ENCODE measurements at regions not wholly inside any gene's neighbourhood (a gene's known extent, or its start where the extent isn't known, plus 50 kb on each side); places are given as distances from the start of the nearest gene placed in this dataset.
"Not testable (repeated sequence)": the region's sequence is repeated elsewhere in the genome, so short reads cannot be mapped to it uniquely, and the experiment has no call there.

DNA sequence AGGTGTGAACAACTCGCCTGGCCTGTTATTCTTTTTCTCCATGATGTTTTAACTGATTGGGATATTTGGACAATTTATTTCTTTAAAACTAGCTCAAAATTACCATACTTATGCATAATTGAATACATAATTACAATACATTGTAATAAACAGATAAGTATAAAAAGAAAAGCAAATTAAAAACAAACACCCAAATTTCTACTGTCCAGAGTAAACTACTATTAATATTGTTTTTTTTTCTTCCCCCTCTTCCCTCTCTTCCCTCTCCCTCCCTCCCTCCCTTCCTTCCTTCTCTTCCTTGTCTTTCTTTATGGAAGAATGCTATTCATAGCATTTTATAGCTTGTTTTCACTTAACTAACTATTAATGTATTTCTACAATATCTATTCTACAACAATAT lies 117.7 kb upstream of the IVNS1ABP start:
- TF ChIP-seq, protein P1, sequence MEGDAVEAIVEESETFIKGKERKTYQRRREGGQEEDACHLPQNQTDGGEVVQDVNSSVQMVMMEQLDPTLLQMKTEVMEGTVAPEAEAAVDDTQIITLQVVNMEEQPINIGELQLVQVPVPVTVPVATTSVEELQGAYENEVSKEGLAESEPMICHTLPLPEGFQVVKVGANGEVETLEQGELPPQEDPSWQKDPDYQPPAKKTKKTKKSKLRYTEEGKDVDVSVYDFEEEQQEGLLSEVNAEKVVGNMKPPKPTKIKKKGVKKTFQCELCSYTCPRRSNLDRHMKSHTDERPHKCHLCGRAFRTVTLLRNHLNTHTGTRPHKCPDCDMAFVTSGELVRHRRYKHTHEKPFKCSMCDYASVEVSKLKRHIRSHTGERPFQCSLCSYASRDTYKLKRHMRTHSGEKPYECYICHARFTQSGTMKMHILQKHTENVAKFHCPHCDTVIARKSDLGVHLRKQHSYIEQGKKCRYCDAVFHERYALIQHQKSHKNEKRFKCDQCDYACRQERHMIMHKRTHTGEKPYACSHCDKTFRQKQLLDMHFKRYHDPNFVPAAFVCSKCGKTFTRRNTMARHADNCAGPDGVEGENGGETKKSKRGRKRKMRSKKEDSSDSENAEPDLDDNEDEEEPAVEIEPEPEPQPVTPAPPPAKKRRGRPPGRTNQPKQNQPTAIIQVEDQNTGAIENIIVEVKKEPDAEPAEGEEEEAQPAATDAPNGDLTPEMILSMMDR (IDR thresholded peaks at IDR 0.05; ENCODE audit: control insufficient read depth, extremely low read depth, insufficient read depth), result no peak
- no peak overlapping the region for H3K4me3 ChIP-seq (ENCODE audit: low read depth, low read length)
- DNase-seq (ENCODE audit: low read depth), result no peak

DNA sequence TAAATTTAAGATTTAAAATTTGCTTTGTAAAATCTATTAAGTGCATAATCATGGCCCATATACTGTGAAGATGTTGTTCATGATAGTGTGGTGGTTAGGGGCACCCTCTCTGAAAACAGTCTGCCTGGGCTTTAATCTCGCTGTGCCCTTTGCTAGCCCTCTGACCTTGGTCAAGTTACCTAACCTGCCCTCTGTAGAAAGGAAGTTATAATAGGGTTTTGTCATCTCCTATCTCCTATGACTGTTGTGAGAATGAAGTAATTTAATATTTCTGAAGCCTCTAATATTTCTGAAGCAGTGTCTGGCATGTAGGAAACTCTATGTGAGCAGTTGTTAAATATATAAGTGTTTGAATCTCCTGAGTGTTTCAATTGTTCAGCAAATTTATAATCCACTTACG lies 116.6 kb upstream of the IVNS1ABP start:
- H3K4me3 ChIP-seq (ENCODE audit: low read depth, low read length), result no peak overlapping the region
- no peak for DNase-seq (ENCODE audit: low read depth)
- TF ChIP-seq, protein P1 (IDR thresholded peaks at IDR 0.05; ENCODE audit: control insufficient read depth, extremely low read depth, insufficient read depth), result no peak

DNA sequence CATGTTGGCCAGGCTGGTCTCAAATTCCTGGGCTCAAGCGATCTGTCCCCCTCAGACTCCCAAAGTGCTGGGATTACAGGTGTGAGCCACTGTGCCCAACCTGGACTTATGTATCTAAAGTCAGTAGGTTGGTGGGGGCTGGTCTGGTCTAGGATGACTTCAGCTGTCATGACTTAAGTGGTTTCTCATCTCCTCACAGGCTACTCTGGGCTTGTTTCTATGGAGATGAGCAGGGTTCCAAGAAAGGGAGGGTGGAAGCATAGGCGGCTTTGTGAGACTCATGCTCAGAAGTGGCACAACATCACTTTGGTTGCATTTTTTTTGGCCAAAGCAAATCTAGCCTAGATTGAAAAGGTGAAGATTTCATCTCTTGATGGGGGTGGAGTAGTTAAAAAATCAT lies 115.9 kb upstream of the IVNS1ABP start:
- no peak overlapping the region for H3K4me3 ChIP-seq (ENCODE audit: low read depth, low read length)
- no peak for DNase-seq (ENCODE audit: low read depth)
- TF ChIP-seq, protein P1 (IDR thresholded peaks at IDR 0.05; ENCODE audit: control insufficient read depth, extremely low read depth, insufficient read depth), result no peak

DNA sequence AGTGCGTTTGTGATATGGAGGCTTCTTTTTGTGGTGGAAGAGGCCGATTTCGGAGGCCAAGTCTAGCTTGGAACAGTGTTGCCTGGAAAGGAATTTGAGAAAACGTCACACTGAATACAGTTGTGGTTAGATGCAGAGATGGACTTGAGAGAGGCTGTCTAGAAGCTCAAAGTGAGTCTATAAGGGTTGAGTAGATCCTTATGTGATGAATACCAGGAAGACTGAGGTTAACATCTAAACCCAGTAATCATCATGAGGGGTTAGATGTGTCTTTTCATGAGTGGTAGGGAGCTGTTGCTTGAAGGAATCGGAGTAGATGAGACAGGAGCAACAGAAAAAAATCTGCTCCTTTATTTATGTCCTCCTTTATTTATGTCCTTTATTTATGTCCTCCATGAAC lies 114.6 kb upstream of the IVNS1ABP start:
- no peak overlapping the region for H3K4me3 ChIP-seq (ENCODE audit: low read depth, low read length)
- no peak for DNase-seq (ENCODE audit: low read depth)
- TF ChIP-seq, protein P1 (IDR thresholded peaks at IDR 0.05; ENCODE audit: control insufficient read depth, extremely low read depth, insufficient read depth), result no peak

DNA sequence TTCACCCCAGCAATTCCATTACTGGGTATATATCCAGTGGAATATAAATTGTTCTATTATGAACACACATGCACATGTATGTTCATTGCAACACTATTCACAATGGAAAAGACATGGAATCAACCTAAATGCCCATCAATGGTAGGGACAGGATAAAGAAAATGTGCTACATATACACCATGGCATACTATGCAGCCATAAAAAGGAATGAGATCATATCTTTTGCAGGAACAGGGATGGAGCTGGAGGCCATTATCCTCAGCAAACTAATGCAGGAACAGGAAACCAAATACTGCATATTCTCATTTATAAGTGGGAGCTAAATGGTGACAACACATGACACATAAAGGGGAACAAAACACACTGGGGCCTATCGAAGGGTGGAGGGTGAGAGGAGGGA lies 112.6 kb upstream of the IVNS1ABP start:
- not testable (repeated sequence) for H3K4me3 ChIP-seq (ENCODE audit: low read depth, low read length); DNase-seq (ENCODE audit: low read depth)

DNA sequence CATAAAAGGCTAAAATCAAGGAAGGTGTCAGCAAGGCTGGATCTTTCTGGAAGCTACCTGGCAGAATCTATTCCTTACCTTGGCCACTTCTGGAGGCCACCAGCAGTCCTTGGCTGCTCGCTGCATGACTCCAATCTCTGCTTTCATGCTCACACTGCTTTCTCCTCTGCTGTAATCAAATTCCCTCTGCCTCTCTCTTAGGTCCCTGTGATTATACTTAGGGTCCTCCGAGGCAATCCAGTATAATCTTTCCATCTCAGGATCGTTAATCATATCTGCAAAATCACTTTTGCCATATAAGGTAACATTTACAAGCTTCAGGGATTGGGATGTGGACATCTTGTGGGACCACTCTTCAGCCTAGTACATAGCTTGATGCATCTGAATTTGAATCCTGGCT lies 110.7 kb upstream of the IVNS1ABP start:
- H3K4me3 ChIP-seq (ENCODE audit: low read depth, low read length), result no peak overlapping the region
- no peak for DNase-seq (ENCODE audit: low read depth)
- TF ChIP-seq, protein P1 (IDR thresholded peaks at IDR 0.05; ENCODE audit: control insufficient read depth, extremely low read depth, insufficient read depth), result no peak

DNA sequence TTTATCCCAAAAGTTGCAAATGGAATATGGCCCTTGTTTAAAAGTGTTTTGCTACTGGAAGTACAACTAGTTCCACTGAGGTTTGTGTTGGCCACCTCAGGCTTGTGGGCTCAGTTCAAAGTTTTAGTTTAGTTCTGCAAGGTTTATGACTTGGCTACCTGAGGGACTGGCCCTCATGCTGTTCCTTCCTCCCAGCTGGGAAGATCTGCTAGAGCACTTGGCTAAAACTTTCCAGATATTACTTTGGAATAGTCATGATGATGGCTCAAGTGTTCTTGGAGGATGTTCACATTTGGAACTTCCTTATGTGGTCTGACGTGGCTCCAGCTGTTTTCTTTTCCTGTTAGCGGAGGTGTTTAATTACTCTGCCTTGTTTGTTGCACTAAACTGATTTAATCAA lies 110.2 kb upstream of the IVNS1ABP start:
- TF ChIP-seq, protein P1 (IDR thresholded peaks at IDR 0.05; ENCODE audit: control insufficient read depth, extremely low read depth, insufficient read depth), result no peak
- no peak overlapping the region for H3K4me3 ChIP-seq (ENCODE audit: low read depth, low read length)
- DNase-seq (ENCODE audit: low read depth), result no peak

DNA sequence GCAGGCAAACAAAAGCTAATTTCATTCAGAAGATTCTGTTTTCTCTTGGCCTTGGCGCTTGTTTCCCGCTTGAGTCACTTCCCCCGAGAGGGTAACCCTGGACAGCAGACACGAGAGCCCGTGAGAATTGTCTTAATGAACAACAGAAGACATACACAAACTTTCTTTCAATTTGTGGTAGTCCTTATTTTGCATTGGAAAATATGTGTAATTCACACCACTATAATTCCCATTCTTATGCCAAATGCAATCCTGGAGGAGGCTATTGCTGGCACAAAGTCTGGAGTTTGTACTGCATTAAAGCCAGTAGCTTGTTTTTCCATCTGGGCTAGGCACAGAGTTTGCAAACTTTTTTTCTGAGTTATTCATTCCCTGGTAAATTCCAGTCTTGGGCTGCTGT lies 109.8 kb upstream of the IVNS1ABP start:
- DNase-seq (ENCODE audit: low read depth), result no peak
- TF ChIP-seq, protein P1 (IDR thresholded peaks at IDR 0.05; ENCODE audit: control insufficient read depth, extremely low read depth, insufficient read depth), result no peak
- H3K4me3 ChIP-seq (ENCODE audit: low read depth, low read length), result no peak overlapping the region
